Activated naive CD4-positive, alpha-beta T cell treated with anti-CD3 and anti-CD28 coated beads, Interleukin-2, amount 50 U/mL, for 16 hours (primary cell): ENCODE measurements at regions not wholly inside any gene's neighbourhood (a gene's known extent, or its start where the extent isn't known, plus 50 kb on each side); places are given as distances from the start of the nearest gene placed in this dataset.

ENCODE experiments used
- DNase-seq: peaks from one replicate; pipeline ENCODE4 v3.0.0-alpha.2; 2020

GRCh38 chr9:109914280-109915027 lies 134.5 kb downstream of the PALM2AKAP2 start:
- DNase-seq = no peak

GRCh38 chr9:109916316-109916715 lies 136.3 kb downstream of the PALM2AKAP2 start:
- DNase-seq = no peak

- peak; percentile 22 for DNase-seq
These were observed 138.6 kb downstream of the PALM2AKAP2 start for GRCh38 chr9:109918339-109919163.

- DNase-seq = no peak
These were observed 139.9 kb downstream of the PALM2AKAP2 start for GRCh38 chr9:109919736-109920408.

- DNase-seq = no peak
These were observed 142.8 kb downstream of the PALM2AKAP2 start for GRCh38 chr9:109922617-109923470.

GRCh38 chr9:109923471-109923760 lies 143.4 kb downstream of the PALM2AKAP2 start:
- DNase-seq = no peak

- no peak for DNase-seq
These were observed 143.8 kb downstream of the PALM2AKAP2 start for GRCh38 chr9:109923806-109924205.

GRCh38 chr9:109925799-109926198 lies 145.8 kb downstream of the PALM2AKAP2 start:
- no peak for DNase-seq

- DNase-seq = no peak
These were observed 146.4 kb downstream of the PALM2AKAP2 start for GRCh38 chr9:109926421-109926869.

GRCh38 chr9:109931623-109932022 lies 151.6 kb downstream of the PALM2AKAP2 start:
- DNase-seq = no peak

GRCh38 chr9:109934136-109934856 lies 154.3 kb downstream of the PALM2AKAP2 start:
- DNase-seq = no peak

- no peak for DNase-seq
These were observed 154.8 kb downstream of the PALM2AKAP2 start for GRCh38 chr9:109934857-109935215.

- DNase-seq = no peak
These were observed 155.5 kb downstream of the PALM2AKAP2 start for GRCh38 chr9:109935406-109936087.

- DNase-seq = no peak
These were observed 158.0 kb downstream of the PALM2AKAP2 start for GRCh38 chr9:109937861-109938453.

- no peak for DNase-seq
These were observed 159.8 kb downstream of the PALM2AKAP2 start for GRCh38 chr9:109939698-109940342.

- no peak for DNase-seq
These were observed 160.6 kb downstream of the PALM2AKAP2 start for GRCh38 chr9:109940561-109940960.

GRCh38 chr9:109941771-109942170 lies 161.8 kb downstream of the PALM2AKAP2 start:
- no peak for DNase-seq

- DNase-seq = no peak
These were observed 165.6 kb downstream of the PALM2AKAP2 start for GRCh38 chr9:109945573-109945972.

GRCh38 chr9:109948453-109948852 lies 168.5 kb downstream of the PALM2AKAP2 start:
- DNase-seq = no peak

- no peak for DNase-seq
These were observed 170.9 kb downstream of the PALM2AKAP2 start for GRCh38 chr9:109950710-109951443.
